Tibial nerve (tissue), 4 donors: ENCODE measurements at regions not wholly inside any gene's neighbourhood (a gene's known extent, or its start where the extent isn't known, plus 50 kb on each side); places are given as distances from the start of the nearest gene placed in this dataset.

Source experiments
- CTCF ChIP-seq, 5 experiments: fragments of 200-600 bp in 3 of 5; fragments of 450-650 bp in 2 of 5; sonication (generic) in 3 of 5; IDR thresholded peaks; one replicate each; pipeline ENCODE4 v1.5.1; 2016 to 2019; ENCODE audit warnings: antibody characterized with exemption in 5 of 5, mild to moderate bottlenecking in 3 of 5, moderate library complexity in 2 of 5
- EP300 ChIP-seq, 2 donors: sonication (generic); formaldehyde crosslinking; IDR thresholded peaks; one replicate each; pipeline ENCODE4 v1.6.1; 2017; ENCODE audit warnings: antibody characterized with exemption in 2 of 2, mild to moderate bottlenecking in 1 of 2
- POLR2A ChIP-seq, 2 donors: fragments of 450-650 bp; IDR thresholded peaks; one replicate each; pipeline ENCODE4 v1.6.1; 2017; ENCODE audit warnings: antibody characterized with exemption in 2 of 2, mild to moderate bottlenecking in 2 of 2, moderate library complexity in 2 of 2

GRCh38 chr2:6283259-6283658 lies 582.4 kb downstream of the CMPK2 start:
- TF ChIP-seq CTCF (IDR thresholded peaks at IDR 0.05) = no peak
- no peak for TF ChIP-seq POLR2A (IDR thresholded peaks at IDR 0.05)
- no peak for TF ChIP-seq EP300 (IDR thresholded peaks at IDR 0.05)
